HepG2 (cell line): ENCODE measurements at regions not wholly inside any gene's neighbourhood (a gene's known extent, or its start where the extent isn't known, plus 50 kb on each side); places are given as distances from the start of the nearest gene placed in this dataset.

Source experiments
- BCL3 ChIP-seq: sonication (generic); formaldehyde crosslinking; IDR thresholded peaks from 2 replicates; pipeline ENCODE4 v1.5.1; 2020; ENCODE audit warnings: mild to moderate bottlenecking, missing genetic modification reagents, moderate library complexity
- CBFB ChIP-seq: sonication (generic); formaldehyde crosslinking; IDR thresholded peaks from 2 replicates; pipeline ENCODE4 v1.4.0; 2020; ENCODE audit warnings: missing genetic modification reagents
- CC2D1A ChIP-seq: sonication (generic); formaldehyde crosslinking; IDR thresholded peaks from 2 replicates; pipeline ENCODE4 v1.8.1; 2023; ENCODE audit warnings: mild to moderate bottlenecking, missing genetic modification reagents
- EZH2 ChIP-seq: conservative IDR thresholded peaks from 2 replicates; pipeline ENCODE4 v1.6.1; 2012; ENCODE audit warnings: mild to moderate bottlenecking, low read depth, low read length, moderate library complexity
- FIP1L1 ChIP-seq: fragments of 200-400 bp; formaldehyde crosslinking; IDR thresholded peaks from 2 replicates; pipeline ENCODE4 v1.6.1; 2018; ENCODE audit warnings: low read depth, mild to moderate bottlenecking, low read length, moderate library complexity, borderline replicate concordance; ENCODE audit not compliant: insufficient read depth
- HMGXB4 ChIP-seq, 2 experiments: sonication (generic) in 1 of 2; formaldehyde crosslinking in 1 of 2; IDR thresholded peaks; 2 replicates each; pipeline versions ENCODE4 v1.4.0 to v1.6.1; 2018 to 2020; ENCODE audit warnings: missing genetic modification reagents in 2 of 2, borderline replicate concordance in 1 of 2, low read depth in 1 of 2, mild to moderate bottlenecking in 1 of 2, missing biosample characterization in 1 of 2
- IRF2 ChIP-seq: IDR thresholded peaks from 2 replicates; pipeline ENCODE4 v1.6.1; 2018; ENCODE audit warnings: missing genetic modification reagents, missing compliant biosample characterization
- MAF1 ChIP-seq: sonication (generic); formaldehyde crosslinking; IDR thresholded peaks from 2 replicates; pipeline ENCODE4 v1.5.0; 2020; ENCODE audit warnings: missing genetic modification reagents, borderline replicate concordance
- MEF2D ChIP-seq: sonication (generic); formaldehyde crosslinking; IDR thresholded peaks from 2 replicates; pipeline ENCODE4 v1.5.1; 2020; ENCODE audit warnings: mild to moderate bottlenecking, missing genetic modification reagents
- NR1H2 ChIP-seq: sonication (generic); formaldehyde crosslinking; IDR thresholded peaks from 2 replicates; pipeline ENCODE4 v1.8.1; 2022; ENCODE audit warnings: low read depth, missing genetic modification reagents, borderline replicate concordance
- ONECUT2 ChIP-seq: sonication (generic); formaldehyde crosslinking; IDR thresholded peaks from 2 replicates; pipeline ENCODE4 v1.4.0; 2020; ENCODE audit warnings: missing genetic modification reagents
- PRDM15 ChIP-seq: sonication (generic); formaldehyde crosslinking; IDR thresholded peaks from 2 replicates; pipeline ENCODE4 v1.4.0; 2020; ENCODE audit warnings: missing genetic modification reagents
- RBM22 ChIP-seq: fragments of 200-400 bp; formaldehyde crosslinking; optimal IDR thresholded peaks from 2 replicates; pipeline ENCODE3; 2017; ENCODE audit warnings: mild to moderate bottlenecking, low read length, moderate library complexity
- TFDP1 ChIP-seq: IDR thresholded peaks from 2 replicates; pipeline ENCODE4 v1.6.1; 2016; ENCODE audit warnings: missing compliant biosample characterization, missing genetic modification reagents, borderline replicate concordance
- ZBTB7B ChIP-seq: sonication (generic); formaldehyde crosslinking; IDR thresholded peaks from 2 replicates; pipeline ENCODE4 v1.4.0; 2020; ENCODE audit warnings: missing genetic modification reagents
- ZNF160 ChIP-seq: sonication (generic); formaldehyde crosslinking; IDR thresholded peaks from 2 replicates; pipeline ENCODE4 v1.8.0; 2022; ENCODE audit warnings: mild to moderate bottlenecking, inconsistent platforms, missing genetic modification reagents
- ZNF441 ChIP-seq: sonication (generic); formaldehyde crosslinking; IDR thresholded peaks from 2 replicates; pipeline ENCODE4 v1.7.0; 2021; ENCODE audit warnings: missing genetic modification reagents, borderline replicate concordance
- ZNF550 ChIP-seq: sonication (generic); formaldehyde crosslinking; IDR thresholded peaks from 2 replicates; pipeline ENCODE4 v1.4.0; 2020; ENCODE audit warnings: mild to moderate bottlenecking, missing genetic modification reagents, borderline replicate concordance
- ZNF691 ChIP-seq: sonication (generic); formaldehyde crosslinking; IDR thresholded peaks from 2 replicates; pipeline ENCODE4 v1.4.0; 2020; ENCODE audit warnings: missing genetic modification reagents, low read depth, mild to moderate bottlenecking, borderline replicate concordance
- ZNF816 ChIP-seq: sonication (generic); formaldehyde crosslinking; IDR thresholded peaks from 2 replicates; pipeline ENCODE4 v1.8.0; 2022; ENCODE audit warnings: missing genetic modification reagents, mild to moderate bottlenecking, borderline replicate concordance
- ZSCAN9 ChIP-seq: IDR thresholded peaks from 2 replicates; pipeline ENCODE4 v1.6.1; 2016; ENCODE audit warnings: borderline replicate concordance

GRCh38 chr9:117487555-117488175 is 72.8 kb upstream of the ASTN2 start (continued):
- TF ChIP-seq TFDP1 (no peak), FIP1L1 (no peak), MAF1 (CRISPR knock-in tag) (0 out of 2 replicates have a peak, but pooled peaks have one; percentile 35), CC2D1A (no peak), CBFB (CRISPR knock-in tag) (no peak), MEF2D (peak; percentile 37; the same call in 1 of the 2 replicates), ZNF816 (CRISPR knock-in tag) (0 out of 2 replicates have a peak, but pooled peaks have one; percentile 37), RBM22 (no peak), ZNF441 (CRISPR knock-in tag) (no peak), EZH2 (no peak), ZSCAN9 (CRISPR knock-in tag) (peak; percentile 33; the same call in 1 of the 2 replicates), ZNF691 (peak; percentile 85; the same call in 1 of the 2 replicates), ZNF550 (CRISPR knock-in tag) (no peak), ONECUT2 (no peak), NR1H2 (CRISPR knock-in tag) (no peak), PRDM15 (CRISPR knock-in tag) (no peak; the same call in 1 of the 2 replicates), BCL3 (CRISPR knock-in tag) (no peak), ZNF160 (CRISPR knock-in tag) (peak; percentile 31; the same call in 1 of the 2 replicates), ZBTB7B (CRISPR knock-in tag) (no peak), HMGXB4 (CRISPR knock-in tag; IDR thresholded peaks at IDR 0.05; ENCODE audit: borderline replicate concordance in 1 of 2, low read depth in 1 of 2) (peak; percentile 89 to 95), IRF2 (CRISPR knock-in tag) (peak; percentile 67)
